ENCODE measurements at regions not wholly inside any gene's neighbourhood (a gene's known extent, or its start where the extent isn't known, plus 50 kb on each side); places are given as distances from the start of the nearest gene placed in this dataset.

- H3K9me3 ChIP-seq (ENCODE audit: insufficient read depth, low read length), result peaks cover 4% of the 10 kb centered on the region; the same call in 1 of the 2 replicates
- no peak for DNase-seq (ENCODE audit: low read depth, low spot score)
- no peaks in the 10 kb centered on the region for H3K36me3 ChIP-seq (ENCODE audit: insufficient read depth, insufficient read length, low read length)
- H3K4me1 ChIP-seq (ENCODE audit: insufficient read depth, insufficient read length), result no peaks in the 10 kb centered on the region
- no peak overlapping the region for H3K9ac ChIP-seq (ENCODE audit: insufficient read length, low read depth)
- TF ChIP-seq YY1 (IDR thresholded peaks at IDR 0.05; ENCODE audit: insufficient read depth, insufficient read length), result no peak
- no peak for TF ChIP-seq ZNF274 (IDR thresholded peaks at IDR 0.05; ENCODE audit: low read depth, low read length)
- TF ChIP-seq SUZ12 (IDR thresholded peaks at IDR 0.05; ENCODE audit: extremely low read depth, insufficient read depth, insufficient read length), result no peak
- H3K27me3 ChIP-seq (ENCODE audit: insufficient read depth, insufficient read length), result no peaks in the 10 kb centered on the region
- H3K4me3 ChIP-seq (ENCODE audit: insufficient read length, low read depth), result no peak overlapping the region
Observed at GRCh38 chr6:138719011-138719635, 54.4 kb upstream of the CCDC28A start.

GRCh38 chr6:138719744-138720143 is 53.8 kb upstream of the CCDC28A start:
- Histone ChIP-seq H3K36me3 (ENCODE audit: insufficient read depth, insufficient read length, low read length) (no peaks in the 10 kb centered on the region), H3K4me1 (ENCODE audit: insufficient read depth, insufficient read length) (no peaks in the 10 kb centered on the region), H3K9me3 (ENCODE audit: insufficient read depth, low read length) (no peaks in the 10 kb centered on the region), H3K9ac (ENCODE audit: insufficient read length, low read depth) (no peak overlapping the region), H3K4me3 (ENCODE audit: insufficient read length, low read depth) (no peak overlapping the region), H3K27me3 (ENCODE audit: insufficient read depth, insufficient read length) (no peaks in the 10 kb centered on the region)
- no peak for DNase-seq (ENCODE audit: low read depth, low spot score)
- no peak for TF ChIP-seq ZNF274 (IDR thresholded peaks at IDR 0.05; ENCODE audit: low read depth, low read length)
- no peak for TF ChIP-seq YY1 (IDR thresholded peaks at IDR 0.05; ENCODE audit: insufficient read depth, insufficient read length)
- TF ChIP-seq SUZ12 (IDR thresholded peaks at IDR 0.05; ENCODE audit: extremely low read depth, insufficient read depth, insufficient read length), result no peak

- H3K4me3 ChIP-seq (ENCODE audit: insufficient read length, low read depth), result no peak overlapping the region
- peak; percentile 11 for DNase-seq (ENCODE audit: low read depth, low spot score)
Observed at GRCh38 chr6:138722425-138723371, 50.9 kb upstream of the CCDC28A start.

More at GRCh38 chr6:138722425-138723371, 50.9 kb upstream of the CCDC28A start:
- Histone ChIP-seq H3K27me3 (ENCODE audit: insufficient read depth, insufficient read length) (no peaks in the 10 kb centered on the region), H3K9me3 (ENCODE audit: insufficient read depth, low read length) (no peaks in the 10 kb centered on the region), H3K36me3 (ENCODE audit: insufficient read depth, insufficient read length, low read length) (no peaks in the 10 kb centered on the region), H3K4me1 (ENCODE audit: insufficient read depth, insufficient read length) (no peaks in the 10 kb centered on the region), H3K9ac (ENCODE audit: insufficient read length, low read depth) (no peak overlapping the region)
- no peak for TF ChIP-seq SUZ12 (IDR thresholded peaks at IDR 0.05; ENCODE audit: extremely low read depth, insufficient read depth, insufficient read length)
- no peak for TF ChIP-seq ZNF274 (IDR thresholded peaks at IDR 0.05; ENCODE audit: low read depth, low read length)
- TF ChIP-seq YY1 (IDR thresholded peaks at IDR 0.05; ENCODE audit: insufficient read depth, insufficient read length), result no peak

Data from NT2/D1 (cell line).